ENCODE measurements at regions not wholly inside any gene's neighbourhood (a gene's known extent, or its start where the extent isn't known, plus 50 kb on each side); places are given as distances from the start of the nearest gene placed in this dataset.

- intact Hi-C loops (cut with micrococcal nuclease; ENCODE audit: unreplicated experiment) = no loop called here
- Histone ChIP-seq H3K9me3 (no peaks in the 10 kb centered on the region), H3K4me3 (ENCODE audit: low read depth, low read length) (no peak overlapping the region), H3K4me1 (no peaks in the 10 kb centered on the region), H3K27me3 (replicated peaks; ENCODE audit: control insufficient read depth, insufficient read depth, low read length) (no peaks in the 10 kb centered on the region), H3K36me3 (ENCODE audit: control insufficient read depth, insufficient read depth, low read length) (no peaks in the 10 kb centered on the region)
- no peak overlapping the region for H3K4me3 Mint-ChIP-seq (ENCODE audit: unreplicated experiment)
- no peaks in the 10 kb centered on the region for H3K9me3 Mint-ChIP-seq (ENCODE audit: unreplicated experiment)
- CTCF ChIA-PET = no interaction called here
- no peaks in the 10 kb centered on the region for H3K27me3 Mint-ChIP-seq (ENCODE audit: insufficient read depth, unreplicated experiment)
- H3K27ac Mint-ChIP-seq (ENCODE audit: unreplicated experiment) = no peak overlapping the region
- H3K36me3 Mint-ChIP-seq (ENCODE audit: insufficient read depth, unreplicated experiment) = no peaks in the 10 kb centered on the region
- BruUV-seq (replicated peaks) = no TSS peak
- H3K4me1 Mint-ChIP-seq (ENCODE audit: low read depth, unreplicated experiment) = no peaks in the 10 kb centered on the region
- TF ChIP-seq CTCF (IDR thresholded peaks at IDR 0.05; ENCODE audit: insufficient read depth in 1 of 2, low read depth in 1 of 2, low read length in 1 of 2, severe bottlenecking in 1 of 2, unreplicated experiment in 1 of 2) = no peak
- POLR2A ChIA-PET = no interaction called here
- no peak for DNase-seq
Observed at GRCh38 chr7:114160925-114161324, 242.1 kb upstream of the PPP1R3A start.

- Mint-ChIP-seq H3K27ac (ENCODE audit: unreplicated experiment) (no peak overlapping the region), H3K9me3 (ENCODE audit: unreplicated experiment) (no peaks in the 10 kb centered on the region), H3K4me1 (ENCODE audit: low read depth, unreplicated experiment) (no peaks in the 10 kb centered on the region), H3K36me3 (ENCODE audit: insufficient read depth, unreplicated experiment) (no peaks in the 10 kb centered on the region), H3K4me3 (ENCODE audit: unreplicated experiment) (no peak overlapping the region), H3K27me3 (ENCODE audit: insufficient read depth, unreplicated experiment) (no peaks in the 10 kb centered on the region)
- no peak for DNase-seq
- intact Hi-C loops (cut with micrococcal nuclease; ENCODE audit: unreplicated experiment) = no loop called here
- CTCF ChIA-PET = no interaction called here
- Histone ChIP-seq H3K4me1 (no peaks in the 10 kb centered on the region), H3K27me3 (replicated peaks; ENCODE audit: control insufficient read depth, insufficient read depth, low read length) (no peaks in the 10 kb centered on the region), H3K36me3 (ENCODE audit: control insufficient read depth, insufficient read depth, low read length) (no peaks in the 10 kb centered on the region), H3K9me3 (no peaks in the 10 kb centered on the region), H3K4me3 (ENCODE audit: low read depth, low read length) (no peak overlapping the region)
- TF ChIP-seq CTCF (IDR thresholded peaks at IDR 0.05; ENCODE audit: insufficient read depth in 1 of 2, low read depth in 1 of 2, low read length in 1 of 2, severe bottlenecking in 1 of 2, unreplicated experiment in 1 of 2) = no peak
- POLR2A ChIA-PET = no interaction called here
- BruUV-seq (replicated peaks) = no TSS peak
Observed at GRCh38 chr7:114158854-114159253, 240.0 kb upstream of the PPP1R3A start.

- intact Hi-C loops (cut with micrococcal nuclease; ENCODE audit: unreplicated experiment) = no loop called here
- Mint-ChIP-seq H3K4me3 (ENCODE audit: unreplicated experiment) (no peak overlapping the region), H3K36me3 (ENCODE audit: insufficient read depth, unreplicated experiment) (no peaks in the 10 kb centered on the region), H3K4me1 (ENCODE audit: low read depth, unreplicated experiment) (no peaks in the 10 kb centered on the region), H3K9me3 (ENCODE audit: unreplicated experiment) (no peaks in the 10 kb centered on the region), H3K27ac (ENCODE audit: unreplicated experiment) (no peak overlapping the region), H3K27me3 (ENCODE audit: insufficient read depth, unreplicated experiment) (no peaks in the 10 kb centered on the region)
- BruUV-seq (replicated peaks) = no TSS peak
- DNase-seq = no peak
- no peak overlapping the region for H3K4me3 ChIP-seq (ENCODE audit: low read depth, low read length)
- H3K36me3 ChIP-seq (ENCODE audit: control insufficient read depth, insufficient read depth, low read length) = no peaks in the 10 kb centered on the region
- no peaks in the 10 kb centered on the region for H3K9me3 ChIP-seq
- ChIA-PET POLR2A (no interaction called here), CTCF (no interaction called here)
- no peaks in the 10 kb centered on the region for H3K27me3 ChIP-seq (replicated peaks; ENCODE audit: control insufficient read depth, insufficient read depth, low read length)
- no peak for TF ChIP-seq CTCF (IDR thresholded peaks at IDR 0.05; ENCODE audit: insufficient read depth in 1 of 2, low read depth in 1 of 2, low read length in 1 of 2, severe bottlenecking in 1 of 2, unreplicated experiment in 1 of 2)
- H3K4me1 ChIP-seq = no peaks in the 10 kb centered on the region
Observed at GRCh38 chr7:114158275-114158674, 239.5 kb upstream of the PPP1R3A start.

All from Caco-2 (cell line).